H9 (cell line): ENCODE measurements at regions not wholly inside any gene's neighbourhood (a gene's known extent, or its start where the extent isn't known, plus 50 kb on each side); places are given as distances from the start of the nearest gene placed in this dataset.

Experiments
- DNase-seq: peaks from one replicate; pipeline ENCODE4 v3.0.0-alpha.2; 2017
- H2AFZ ChIP-seq: one replicate; pipeline ENCODE4 v1.6.1; 2013; ENCODE audit warnings: mild to moderate bottlenecking, low read length, control low read depth, moderate library complexity
- H2AK5ac ChIP-seq: 2 replicates; pipeline ENCODE4 v1.6.1; 2013; ENCODE audit warnings: low read length, control low read depth, mixed read lengths; ENCODE audit not compliant: insufficient read length
- H2BK120ac ChIP-seq: one replicate; pipeline ENCODE4 v1.6.1; 2013; ENCODE audit warnings: low read depth, mild to moderate bottlenecking, low read length, control low read depth, inconsistent platforms; ENCODE audit not compliant: poor library complexity, severe bottlenecking
- H2BK12ac ChIP-seq: 2 replicates; pipeline ENCODE4 v1.6.1; 2013; ENCODE audit warnings: low read length, control low read depth, mixed read lengths, low read depth; ENCODE audit not compliant: insufficient read length
- H2BK15ac ChIP-seq: 2 replicates; pipeline ENCODE4 v1.6.1; 2013; ENCODE audit warnings: low read depth, low read length, control low read depth
- H2BK20ac ChIP-seq: one replicate; pipeline ENCODE4 v1.6.1; 2013; ENCODE audit warnings: low read depth, mild to moderate bottlenecking, low read length, control low read depth, inconsistent platforms; ENCODE audit not compliant: poor library complexity, severe bottlenecking
- H2BK5ac ChIP-seq: 2 replicates; pipeline ENCODE4 v1.6.1; 2013; ENCODE audit warnings: low read length, control low read depth, mixed read lengths; ENCODE audit not compliant: insufficient read length
- H3K14ac ChIP-seq: 2 replicates; pipeline ENCODE4 v1.6.1; 2013; ENCODE audit warnings: low read length, control low read depth; ENCODE audit not compliant: insufficient read depth
- H3K18ac ChIP-seq: 2 replicates; pipeline ENCODE4 v1.6.1; 2013; ENCODE audit warnings: low read depth, mild to moderate bottlenecking, mixed read lengths, low read length, control low read depth; ENCODE audit not compliant: insufficient read length
- H3K23ac ChIP-seq: 2 replicates; pipeline ENCODE4 v1.6.1; 2013; ENCODE audit warnings: low read length, control low read depth, mixed read lengths, low read depth; ENCODE audit not compliant: insufficient read length
- H3K23me2 ChIP-seq: 2 replicates; pipeline ENCODE4 v1.6.1; 2013; ENCODE audit warnings: low read depth, mild to moderate bottlenecking, mixed read lengths, low read length, control low read depth; ENCODE audit not compliant: insufficient read length, poor library complexity, severe bottlenecking
- H3K27ac ChIP-seq: 2 replicates; pipeline ENCODE4 v1.5.1; 2013; ENCODE audit warnings: low read length, control low read depth, mixed read lengths, low read depth; ENCODE audit not compliant: insufficient read length
- H3K27me3 ChIP-seq: 2 replicates; pipeline ENCODE4 v1.6.1; 2013; ENCODE audit warnings: low read length, control low read depth, inconsistent platforms; ENCODE audit not compliant: insufficient read depth
- H3K4ac ChIP-seq: 2 replicates; pipeline ENCODE4 v1.6.1; 2013; ENCODE audit warnings: low read depth, mild to moderate bottlenecking, control low read depth, inconsistent platforms, low read length, moderate library complexity
- H3K4me1 ChIP-seq: 2 replicates; pipeline ENCODE4 v1.6.1; 2013; ENCODE audit warnings: low read length, control low read depth, inconsistent platforms; ENCODE audit not compliant: insufficient read depth
- H3K4me2 ChIP-seq: 2 replicates; pipeline ENCODE4 v1.6.1; 2013; ENCODE audit warnings: low read length, control low read depth, mixed read lengths; ENCODE audit not compliant: insufficient read length, insufficient read depth
- H3K56ac ChIP-seq: 2 replicates; pipeline ENCODE4 v1.6.1; 2013; ENCODE audit warnings: low read depth, mild to moderate bottlenecking, mixed read lengths, low read length, control low read depth; ENCODE audit not compliant: insufficient read length
- H3K79me1 ChIP-seq: 2 replicates; pipeline ENCODE4 v1.6.1; 2013; ENCODE audit warnings: low read depth, mild to moderate bottlenecking, moderate library complexity, low read length, control low read depth, inconsistent platforms; ENCODE audit not compliant: insufficient read depth, poor library complexity, severe bottlenecking
- H3K79me2 ChIP-seq: 2 replicates; pipeline ENCODE4 v1.6.1; 2013; ENCODE audit warnings: low read length, control low read depth, inconsistent platforms; ENCODE audit not compliant: insufficient read depth
- H3K9ac ChIP-seq: 2 replicates; pipeline ENCODE4 v1.6.1; 2013; ENCODE audit warnings: low read length, control low read depth, mixed read lengths; ENCODE audit not compliant: insufficient read length; ENCODE audit errors: extremely low read depth
- H3K9me3 ChIP-seq: one replicate; pipeline ENCODE4 v1.6.1; 2013; ENCODE audit warnings: low read depth, low read length, inconsistent platforms; ENCODE audit not compliant: control insufficient read depth
- H3T11ph ChIP-seq: one replicate; pipeline ENCODE4 v1.6.1; 2013; ENCODE audit warnings: mild to moderate bottlenecking, low read length, control low read depth, inconsistent platforms
- H4K20me1 ChIP-seq: one replicate; pipeline ENCODE4 v1.6.1; 2013; ENCODE audit not compliant: control insufficient read depth, insufficient read length, insufficient read depth
- H4K5ac ChIP-seq: 2 replicates; pipeline ENCODE4 v1.6.1; 2013; ENCODE audit warnings: low read depth, mild to moderate bottlenecking, mixed read lengths, low read length, control low read depth; ENCODE audit not compliant: insufficient read length
- H4K8ac ChIP-seq: replicated peaks from 2 replicates; pipeline ENCODE4 v1.6.1; 2013; ENCODE audit warnings: low read length, control low read depth, mixed read lengths, low read depth; ENCODE audit not compliant: insufficient read length
- H4K91ac ChIP-seq: 2 replicates; pipeline ENCODE4 v1.6.1; 2013; ENCODE audit warnings: low read depth, mild to moderate bottlenecking, moderate library complexity, mixed read lengths, low read length, control low read depth; ENCODE audit not compliant: insufficient read length
- H3K27ac Mint-ChIP-seq, 3 experiments: 2 replicates in 2 of 3; 3 replicates in 1 of 3; pipeline ENCODE4 v1.8.0; 2020 to 2021; ENCODE audit warnings: mixed read lengths in 3 of 3, mild to moderate bottlenecking in 1 of 3, moderate library complexity in 1 of 3
- H3K27me3 Mint-ChIP-seq: 2 replicates; pipeline ENCODE4 v1.8.0; 2021; ENCODE audit warnings: low read depth, mild to moderate bottlenecking, moderate library complexity, mixed read lengths
- H3K36me3 Mint-ChIP-seq, 3 experiments: 2 replicates in 2 of 3; 3 replicates in 1 of 3; pipeline ENCODE4 v1.8.0; 2020 to 2021; ENCODE audit warnings: low read depth in 3 of 3, mixed read lengths in 3 of 3; ENCODE audit not compliant: insufficient read depth in 1 of 3
- H3K4me1 Mint-ChIP-seq, 2 experiments: 2 replicates each; pipeline ENCODE4 v1.8.0; 2020; ENCODE audit warnings: mixed read lengths in 2 of 2
- H3K4me3 Mint-ChIP-seq, 2 experiments: 2 replicates in 1 of 2; 3 replicates in 1 of 2; pipeline ENCODE4 v1.8.0; 2020 to 2021; ENCODE audit warnings: mild to moderate bottlenecking in 2 of 2, mixed read lengths in 2 of 2, moderate library complexity in 1 of 2
- H3K9me3 Mint-ChIP-seq, 2 experiments: 2 replicates in 1 of 2; 3 replicates in 1 of 2; pipeline ENCODE4 v1.8.0; 2020; ENCODE audit warnings: mild to moderate bottlenecking in 2 of 2, mixed read lengths in 2 of 2, moderate library complexity in 1 of 2
- WGBS: extraction: QIAGEN DNeasy Blood & Tissue Kit; methylation state at CpG from one replicate; pipeline ENCODE4 v1.1.7; 2013; ENCODE audit warnings: missing lambda C conversion rate, low lambda C conversion rate, mixed read lengths; ENCODE audit not compliant: insufficient read length; ENCODE audit errors: extremely low coverage; 5-methylcytosine and 5-hydroxymethylcytosine counted together
- TF ChIP-seq, protein P1 (sequence below): fragments of 200-600 bp; sonication (generic); conservative IDR thresholded peaks from 3 replicates; pipeline ENCODE4 v1.8.0; 2021; ENCODE audit warnings: antibody characterized with exemption, mild to moderate bottlenecking

DNA sequence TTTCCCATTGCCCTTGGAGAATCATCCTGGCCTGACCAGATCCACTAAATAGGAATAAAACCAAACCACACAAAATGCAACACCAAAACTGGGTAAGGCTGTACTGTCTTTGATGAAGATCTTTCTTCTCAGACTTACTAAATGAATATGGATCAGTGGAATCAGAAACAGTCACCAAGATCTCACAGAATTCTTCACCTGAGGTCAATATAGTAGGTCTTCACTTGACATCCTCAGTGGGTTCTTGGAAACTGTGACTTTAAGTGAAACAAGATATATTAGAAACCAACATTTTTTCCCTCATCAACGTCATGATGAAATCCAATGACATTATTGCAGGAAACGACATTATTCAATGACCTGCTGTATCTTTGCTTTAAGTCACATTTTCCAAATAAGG is 526.2 kb downstream of the FUT8 start:
- no peak overlapping the region for H4K5ac ChIP-seq
- H3K9me3 Mint-ChIP-seq: no peaks in the 10 kb centered on the region
- H3K23me2 ChIP-seq: no peaks in the 10 kb centered on the region
- H3K23ac ChIP-seq: no peak overlapping the region
- H2BK20ac ChIP-seq: no peak overlapping the region
- H3K27me3 ChIP-seq: no peaks in the 10 kb centered on the region
- H3K4me1 Mint-ChIP-seq: peaks cover 29 to 30% of the 10 kb centered on the region in 2 experiments
- no peak overlapping the region; a peak in 1 of 7 replicates for H3K27ac Mint-ChIP-seq
- DNase-seq: no peak
- H3K36me3 Mint-ChIP-seq: no peaks in the 10 kb centered on the region
- H3K4ac ChIP-seq: no peak overlapping the region
- no peak overlapping the region for H3K27ac ChIP-seq
- no peaks in the 10 kb centered on the region for H3K9me3 ChIP-seq
- H3K79me2 ChIP-seq: no peaks in the 10 kb centered on the region
- TF ChIP-seq, protein P1, sequence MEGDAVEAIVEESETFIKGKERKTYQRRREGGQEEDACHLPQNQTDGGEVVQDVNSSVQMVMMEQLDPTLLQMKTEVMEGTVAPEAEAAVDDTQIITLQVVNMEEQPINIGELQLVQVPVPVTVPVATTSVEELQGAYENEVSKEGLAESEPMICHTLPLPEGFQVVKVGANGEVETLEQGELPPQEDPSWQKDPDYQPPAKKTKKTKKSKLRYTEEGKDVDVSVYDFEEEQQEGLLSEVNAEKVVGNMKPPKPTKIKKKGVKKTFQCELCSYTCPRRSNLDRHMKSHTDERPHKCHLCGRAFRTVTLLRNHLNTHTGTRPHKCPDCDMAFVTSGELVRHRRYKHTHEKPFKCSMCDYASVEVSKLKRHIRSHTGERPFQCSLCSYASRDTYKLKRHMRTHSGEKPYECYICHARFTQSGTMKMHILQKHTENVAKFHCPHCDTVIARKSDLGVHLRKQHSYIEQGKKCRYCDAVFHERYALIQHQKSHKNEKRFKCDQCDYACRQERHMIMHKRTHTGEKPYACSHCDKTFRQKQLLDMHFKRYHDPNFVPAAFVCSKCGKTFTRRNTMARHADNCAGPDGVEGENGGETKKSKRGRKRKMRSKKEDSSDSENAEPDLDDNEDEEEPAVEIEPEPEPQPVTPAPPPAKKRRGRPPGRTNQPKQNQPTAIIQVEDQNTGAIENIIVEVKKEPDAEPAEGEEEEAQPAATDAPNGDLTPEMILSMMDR: no peak
- H3T11ph ChIP-seq: no peak overlapping the region
- no peak overlapping the region for H2AK5ac ChIP-seq
- H3K9ac ChIP-seq: no peak overlapping the region
- H3K27me3 Mint-ChIP-seq: no peaks in the 10 kb centered on the region
- no peak overlapping the region for H3K56ac ChIP-seq
- no peaks in the 10 kb centered on the region for H4K20me1 ChIP-seq
- H2BK12ac ChIP-seq: no peak overlapping the region
- no peak overlapping the region for H4K91ac ChIP-seq
- no peak overlapping the region for H3K18ac ChIP-seq
- no peak overlapping the region for H2BK120ac ChIP-seq
- H3K4me2 ChIP-seq: no peak overlapping the region
- no peak overlapping the region for H3K14ac ChIP-seq
- H2BK5ac ChIP-seq: no peak overlapping the region
- H3K4me3 Mint-ChIP-seq: no peak overlapping the region
- no peaks in the 10 kb centered on the region for H3K79me1 ChIP-seq
- H2BK15ac ChIP-seq: no peak overlapping the region
- H3K4me1 ChIP-seq: peaks cover 4% of the 10 kb centered on the region; the same call in 1 of the 2 replicates
- H4K8ac ChIP-seq: no peak overlapping the region
- no peak overlapping the region for H2AFZ ChIP-seq
- no CpG with 5 or more reads among the region's 2 CpGs for WGBS
